Fibroblast of lung (primary cell): ENCODE measurements at regions not wholly inside any gene's neighbourhood (a gene's known extent, or its start where the extent isn't known, plus 50 kb on each side); places are given as distances from the start of the nearest gene placed in this dataset.

Source experiments
- DNase-seq, 2 donors: peaks; one replicate each; pipeline versions ENCODE4 v3.0.0 to v3.0.0-alpha.2; 2010; ENCODE audit warnings: low read depth in 2 of 2
- H2AFZ ChIP-seq: 2 replicates; pipeline ENCODE4 v1.5.1; 2012; ENCODE audit warnings: low read length, control low read depth, inconsistent platforms
- H3K27ac ChIP-seq: 2 replicates; pipeline ENCODE4 v1.5.1; 2011; ENCODE audit warnings: low read length, control low read depth; ENCODE audit not compliant: insufficient read depth
- H3K27me3 ChIP-seq: 2 replicates; pipeline ENCODE4 v1.5.1; 2011; ENCODE audit warnings: mild to moderate bottlenecking, low read length; ENCODE audit not compliant: control insufficient read depth, insufficient read depth
- H3K36me3 ChIP-seq: 2 replicates; pipeline ENCODE4 v1.5.1; 2011; ENCODE audit warnings: low read length; ENCODE audit not compliant: control insufficient read depth, insufficient read depth
- H3K4me1 ChIP-seq: 2 replicates; pipeline ENCODE4 v1.5.1; 2011; ENCODE audit warnings: low read length; ENCODE audit not compliant: control insufficient read depth, insufficient read depth; ENCODE audit errors: extremely low read depth
- H3K4me2 ChIP-seq: 2 replicates; pipeline ENCODE4 v1.5.1; 2011; ENCODE audit warnings: low read length, control low read depth; ENCODE audit not compliant: insufficient read depth; ENCODE audit errors: extremely low read depth
- H3K4me3 ChIP-seq, 4 experiments: fragments of 200-600 bp in 1 of 4; sonication (generic) in 1 of 4; replicated peaks in 1 of 4; 2 replicates each; pipeline ENCODE4 v1.5.1; 2011 to 2016; ENCODE audit warnings: low read length in 4 of 4, low read depth in 3 of 4, mild to moderate bottlenecking in 3 of 4, control low read depth in 2 of 4, inconsistent platforms in 1 of 4, mixed read lengths in 1 of 4; ENCODE audit not compliant: insufficient read depth in 1 of 4; ENCODE audit errors: control extremely low read depth in 1 of 4
- H3K79me2 ChIP-seq: 2 replicates; pipeline ENCODE4 v1.5.1; 2012; ENCODE audit warnings: mild to moderate bottlenecking, low read length, inconsistent platforms; ENCODE audit not compliant: control insufficient read depth, insufficient read depth
- H3K9ac ChIP-seq: 2 replicates; pipeline ENCODE4 v1.5.1; 2011; ENCODE audit warnings: mild to moderate bottlenecking, low read length, control low read depth; ENCODE audit not compliant: insufficient read depth
- H3K9me3 ChIP-seq: 2 replicates; pipeline ENCODE4 v1.5.1; 2012; ENCODE audit warnings: low read depth, low read length; ENCODE audit not compliant: control insufficient read depth, insufficient read depth
- H4K20me1 ChIP-seq: 2 replicates; pipeline ENCODE4 v1.5.1; 2011; ENCODE audit warnings: low read length; ENCODE audit not compliant: control insufficient read depth, insufficient read depth; ENCODE audit errors: extremely low read depth
- CTCF ChIP-seq, 2 donors: IDR thresholded peaks in 1 of 2; conservative IDR thresholded peaks in 1 of 2; 1 replicate in 1 of 2; 2 replicates in 1 of 2; pipeline ENCODE4 v1.5.1; 2011 to 2012; ENCODE audit warnings: low read length in 2 of 2, control low read depth in 1 of 2, inconsistent platforms in 1 of 2, low read depth in 1 of 2, mild to moderate bottlenecking in 1 of 2
- EZH2 ChIP-seq: IDR thresholded peaks from 2 replicates; pipeline ENCODE4 v1.5.1; 2012; ENCODE audit warnings: low read length, control low read depth, mild to moderate bottlenecking; ENCODE audit errors: missing control alignments

- no peak overlapping the region for H3K9ac ChIP-seq
- no peak overlapping the region for H3K4me2 ChIP-seq
- H3K27me3 ChIP-seq, result no peaks in the 10 kb centered on the region
- peaks cover 6% of the 10 kb centered on the region for H3K4me1 ChIP-seq
- no peaks in the 10 kb centered on the region for H3K9me3 ChIP-seq
- H3K27ac ChIP-seq, result no peak overlapping the region
- no peak overlapping the region for H3K4me3 ChIP-seq
- no peak for TF ChIP-seq EZH2
- no peak for TF ChIP-seq CTCF (conservative IDR thresholded peaks at IDR 0.05 in 1 of 2, IDR thresholded peaks at IDR 0.05 in 1 of 2; ENCODE audit: low read depth in 1 of 2, low read length in 2 of 2)
- no peak overlapping the region for H2AFZ ChIP-seq
- no peak for DNase-seq
- no peaks in the 10 kb centered on the region for H4K20me1 ChIP-seq
- no peaks in the 10 kb centered on the region for H3K79me2 ChIP-seq
- H3K36me3 ChIP-seq, result no peaks in the 10 kb centered on the region
These were observed 100.6 kb upstream of the LHCGR start for GRCh38 chr2:48856144-48856543.

GRCh38 chr2:48855142-48855541 lies 99.6 kb upstream of the LHCGR start:
- DNase-seq, result peak; percentile 25 to 38
- Histone ChIP-seq H3K4me3 (no peak overlapping the region), H3K36me3 (no peaks in the 10 kb centered on the region), H4K20me1 (no peaks in the 10 kb centered on the region), H3K4me1 (peaks cover 9% of the 10 kb centered on the region), H2AFZ (no peak overlapping the region), H3K4me2 (no peak overlapping the region), H3K27me3 (no peaks in the 10 kb centered on the region), H3K9me3 (no peaks in the 10 kb centered on the region), H3K27ac (no peak overlapping the region), H3K9ac (no peak overlapping the region), H3K79me2 (no peaks in the 10 kb centered on the region)
- no peak for TF ChIP-seq CTCF (conservative IDR thresholded peaks at IDR 0.05 in 1 of 2, IDR thresholded peaks at IDR 0.05 in 1 of 2; ENCODE audit: low read depth in 1 of 2, low read length in 2 of 2)
- TF ChIP-seq EZH2, result no peak

GRCh38 chr2:48854681-48855080 lies 99.2 kb upstream of the LHCGR start:
- no peaks in the 10 kb centered on the region for H3K27me3 ChIP-seq
- no peak overlapping the region for H2AFZ ChIP-seq
- peaks cover 9% of the 10 kb centered on the region for H3K4me1 ChIP-seq
- TF ChIP-seq EZH2, result no peak
- TF ChIP-seq CTCF (conservative IDR thresholded peaks at IDR 0.05 in 1 of 2, IDR thresholded peaks at IDR 0.05 in 1 of 2; ENCODE audit: low read depth in 1 of 2, low read length in 2 of 2), result no peak
- no peaks in the 10 kb centered on the region for H4K20me1 ChIP-seq
- H3K9ac ChIP-seq, result no peak overlapping the region
- no peak overlapping the region for H3K4me2 ChIP-seq
- H3K36me3 ChIP-seq, result no peaks in the 10 kb centered on the region
- no peaks in the 10 kb centered on the region for H3K79me2 ChIP-seq
- H3K27ac ChIP-seq, result no peak overlapping the region
- no peak overlapping the region for H3K4me3 ChIP-seq
- no peaks in the 10 kb centered on the region for H3K9me3 ChIP-seq
- DNase-seq, result no peak
